ENCODE measurements at regions not wholly inside any gene's neighbourhood (a gene's known extent, or its start where the extent isn't known, plus 50 kb on each side); places are given as distances from the start of the nearest gene placed in this dataset.

GRCh38 chr1:98077691-98078090 is 156.9 kb upstream of the DPYD start:
- Histone ChIP-seq H3K27me3 (no peaks in the 10 kb centered on the region), H3K36me3 (no peaks in the 10 kb centered on the region), H3K9me3 (no peaks in the 10 kb centered on the region), H3K4me1 (no peaks in the 10 kb centered on the region), H3K4me3 (no peak overlapping the region), H3K27ac (no peak overlapping the region)
- TF ChIP-seq POLR2A (IDR thresholded peaks at IDR 0.05) (no peak), CTCF (IDR thresholded peaks at IDR 0.05) (no peak)
- 75% methylated on average over 2 of the region's 2 CpGs for WGBS (ENCODE audit: insufficient coverage, low coverage, low lambda C conversion rate, missing lambda C conversion rate)
- DNase-seq (no peak), ATAC-seq (no peak)
- intact Hi-C loops (cut with DNase I): no loop called here

- H3K27ac ChIP-seq: no peak overlapping the region
- H3K36me3 ChIP-seq: no peaks in the 10 kb centered on the region
- H3K4me3 ChIP-seq: no peak overlapping the region
- no peaks in the 10 kb centered on the region for H3K4me1 ChIP-seq
- DNase-seq: no peak
- ATAC-seq: no peak
- no peaks in the 10 kb centered on the region for H3K9me3 ChIP-seq
- WGBS (ENCODE audit: insufficient coverage, low coverage, low lambda C conversion rate, missing lambda C conversion rate): 40% methylated on average over 1 of the region's 1 CpG
- H3K27me3 ChIP-seq: no peaks in the 10 kb centered on the region
- intact Hi-C loops (cut with DNase I): no loop called here
- TF ChIP-seq CTCF (IDR thresholded peaks at IDR 0.05) (no peak), POLR2A (IDR thresholded peaks at IDR 0.05) (no peak)
Observed at GRCh38 chr1:98075626-98076025, 154.8 kb upstream of the DPYD start.

- Histone ChIP-seq H3K9me3 (no peaks in the 10 kb centered on the region), H3K4me1 (no peaks in the 10 kb centered on the region), H3K36me3 (no peaks in the 10 kb centered on the region), H3K27ac (no peak overlapping the region), H3K27me3 (no peaks in the 10 kb centered on the region), H3K4me3 (no peak overlapping the region)
- intact Hi-C loops (cut with DNase I): no loop called here
- ATAC-seq (no peak), DNase-seq (no peak)
- TF ChIP-seq POLR2A (IDR thresholded peaks at IDR 0.05): no peak
- TF ChIP-seq CTCF (IDR thresholded peaks at IDR 0.05): no peak
- 88% methylated on average over 3 of the region's 3 CpGs for WGBS (ENCODE audit: insufficient coverage, low coverage, low lambda C conversion rate, missing lambda C conversion rate)
Observed at GRCh38 chr1:98073823-98074222, 153.0 kb upstream of the DPYD start.

GRCh38 chr1:98073106-98073505 is 152.3 kb upstream of the DPYD start:
- 76% methylated on average over 3 of the region's 3 CpGs for WGBS (ENCODE audit: insufficient coverage, low coverage, low lambda C conversion rate, missing lambda C conversion rate)
- intact Hi-C loops (cut with DNase I): no loop called here
- H3K36me3 ChIP-seq: no peaks in the 10 kb centered on the region

More at GRCh38 chr1:98073106-98073505, 152.3 kb upstream of the DPYD start:
- no peak for DNase-seq
- no peaks in the 10 kb centered on the region for H3K9me3 ChIP-seq
- TF ChIP-seq POLR2A (IDR thresholded peaks at IDR 0.05) (no peak), CTCF (IDR thresholded peaks at IDR 0.05) (no peak)
- no peak overlapping the region for H3K4me3 ChIP-seq
- H3K27me3 ChIP-seq: no peaks in the 10 kb centered on the region
- no peaks in the 10 kb centered on the region for H3K4me1 ChIP-seq
- no peak overlapping the region for H3K27ac ChIP-seq
- no peak for ATAC-seq
